Calu3 (cell line): ENCODE measurements at regions not wholly inside any gene's neighbourhood (a gene's known extent, or its start where the extent isn't known, plus 50 kb on each side); places are given as distances from the start of the nearest gene placed in this dataset.

Experiments used
- BruUV-seq: library from RNA; stranded (reverse); fragments of 400-500 nt; replicated peaks from 2 replicates; lab custom pipeline; 2021; lab: Mats Ljungman, UMichigan
- CTCF ChIA-PET: fragments of 300-600 bp; sonication (Branson Sonifier 250); formaldehyde crosslinking; loops from one replicate; lab custom pipeline; 2022; ENCODE audit warnings: antibody characterized with exemption; lab: Charles Lee
- DNase-seq: peaks from one replicate; pipeline ENCODE4 v3.0.0; 2022
- H3K27ac Mint-ChIP-seq: one replicate; pipeline ENCODE4 v1.8.0; 2022; ENCODE audit warnings: mixed read lengths; ENCODE audit not compliant: unreplicated experiment
- H3K27me3 Mint-ChIP-seq: one replicate; pipeline ENCODE4 v1.8.0; 2022; ENCODE audit warnings: mixed read lengths; ENCODE audit not compliant: unreplicated experiment
- H3K36me3 Mint-ChIP-seq: one replicate; pipeline ENCODE4 v1.8.0; 2022; ENCODE audit warnings: mild to moderate bottlenecking, moderate library complexity, mixed read lengths; ENCODE audit not compliant: insufficient read depth, unreplicated experiment
- H3K4me1 Mint-ChIP-seq: one replicate; pipeline ENCODE4 v1.8.0; 2022; ENCODE audit warnings: mild to moderate bottlenecking, low read depth, mixed read lengths; ENCODE audit not compliant: unreplicated experiment
- H3K4me3 Mint-ChIP-seq: one replicate; pipeline ENCODE4 v1.8.0; 2022; ENCODE audit warnings: mild to moderate bottlenecking, low read depth, moderate library complexity, mixed read lengths; ENCODE audit not compliant: unreplicated experiment
- H3K9me3 Mint-ChIP-seq: one replicate; pipeline ENCODE4 v1.8.0; 2022; ENCODE audit warnings: low read depth, mixed read lengths; ENCODE audit not compliant: unreplicated experiment
- CTCF ChIP-seq: fragments of 200-600 bp; IDR thresholded peaks from one replicate; pipeline ENCODE4 v1.8.0; 2022; ENCODE audit warnings: antibody characterized with exemption; ENCODE audit not compliant: unreplicated experiment
- intact Hi-C: fragments of 100-400 bp; cut with micrococcal nuclease; formaldehyde crosslinking; loops from one replicate; pipeline ENCODE4 v1.10.0; 2022; ENCODE audit not compliant: unreplicated experiment

GRCh38 chr17:33934696-33935095 lies 320.4 kb upstream of the CCL2 start:
- Mint-ChIP-seq H3K4me1 (no peaks in the 10 kb centered on the region), H3K4me3 (no peak overlapping the region), H3K36me3 (no peaks in the 10 kb centered on the region), H3K27me3 (peaks cover 86% of the 10 kb centered on the region), H3K9me3 (no peaks in the 10 kb centered on the region), H3K27ac (no peak overlapping the region)
- no TSS peak for BruUV-seq
- TF ChIP-seq CTCF = no peak
- intact Hi-C loops = no loop called here
- CTCF ChIA-PET = no interaction called here
- no peak for DNase-seq

GRCh38 chr17:33935822-33936221 lies 319.3 kb upstream of the CCL2 start:
- Mint-ChIP-seq H3K36me3 (no peaks in the 10 kb centered on the region), H3K4me3 (no peak overlapping the region), H3K27me3 (peaks cover 87% of the 10 kb centered on the region), H3K9me3 (no peaks in the 10 kb centered on the region), H3K27ac (no peak overlapping the region), H3K4me1 (no peaks in the 10 kb centered on the region)
- TF ChIP-seq CTCF = no peak
- no peak for DNase-seq
- BruUV-seq = no TSS peak
- CTCF ChIA-PET = no interaction called here
- intact Hi-C loops = no loop called here

- no peaks in the 10 kb centered on the region for H3K9me3 Mint-ChIP-seq
- no peak for TF ChIP-seq CTCF
- CTCF ChIA-PET = no interaction called here
- no peak overlapping the region for H3K27ac Mint-ChIP-seq
- H3K4me3 Mint-ChIP-seq = no peak overlapping the region
- intact Hi-C loops = no loop called here
- H3K4me1 Mint-ChIP-seq = no peaks in the 10 kb centered on the region
- no peak for DNase-seq
- peaks cover 85% of the 10 kb centered on the region for H3K27me3 Mint-ChIP-seq
- no peaks in the 10 kb centered on the region for H3K36me3 Mint-ChIP-seq
- no TSS peak for BruUV-seq
These were observed 318.3 kb upstream of the CCL2 start for GRCh38 chr17:33936764-33937163.

GRCh38 chr17:33939959-33940358 lies 315.1 kb upstream of the CCL2 start:
- DNase-seq = no peak
- H3K36me3 Mint-ChIP-seq = no peaks in the 10 kb centered on the region
- H3K27me3 Mint-ChIP-seq = peaks cover 80% of the 10 kb centered on the region
- no peaks in the 10 kb centered on the region for H3K4me1 Mint-ChIP-seq
- intact Hi-C loops = no loop called here
- H3K9me3 Mint-ChIP-seq = no peaks in the 10 kb centered on the region
- no peak for TF ChIP-seq CTCF
- BruUV-seq = no TSS peak
- H3K4me3 Mint-ChIP-seq = no peak overlapping the region
- CTCF ChIA-PET = no interaction called here
- H3K27ac Mint-ChIP-seq = no peak overlapping the region
